ENCODE measurements at regions not wholly inside any gene's neighbourhood (a gene's known extent, or its start where the extent isn't known, plus 50 kb on each side); places are given as distances from the start of the nearest gene placed in this dataset.

DNA sequence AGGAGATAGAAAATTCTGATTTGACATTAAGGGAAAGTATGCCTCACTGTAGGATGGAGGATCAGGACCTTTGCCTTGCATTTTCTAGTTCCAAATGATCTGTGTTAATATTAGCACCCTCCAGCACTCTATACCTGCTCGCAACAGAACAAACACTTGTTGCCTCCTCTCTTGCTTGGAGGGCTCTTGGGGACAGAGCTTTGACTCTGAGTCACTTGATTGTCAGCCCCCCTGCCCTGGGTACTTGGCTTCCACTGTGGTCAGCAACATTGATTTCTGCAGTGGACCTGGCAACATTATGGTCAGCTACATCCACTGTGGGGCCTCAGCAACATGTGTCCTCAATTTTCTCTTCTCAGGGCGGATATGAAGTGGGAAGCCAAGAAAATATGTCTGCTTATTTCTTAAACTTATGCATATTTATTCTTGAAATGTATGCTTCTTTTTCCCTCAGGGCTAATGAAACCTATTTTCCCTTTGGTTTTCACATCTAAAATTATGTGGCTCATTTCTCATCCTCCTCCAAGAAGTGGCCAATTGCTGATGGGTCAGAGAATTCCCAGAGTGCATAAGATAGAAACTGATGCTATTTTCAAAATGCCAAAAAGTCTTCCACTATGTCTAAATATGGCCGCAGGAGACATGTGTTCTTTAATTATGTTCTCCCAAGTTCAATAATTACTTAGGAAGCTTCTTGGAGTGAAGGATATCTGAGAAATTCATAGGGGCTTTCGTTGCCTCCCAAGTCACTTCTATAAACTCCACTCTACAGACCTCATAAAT lies 94.6 kb upstream of the SMIM36 start:
- no peak overlapping the region for H2BK20ac ChIP-seq (ENCODE audit: low read length)
- no peak overlapping the region for H2BK15ac ChIP-seq (ENCODE audit: low read length)
- H3K9ac ChIP-seq (replicated peaks in 1 of 4; ENCODE audit: extremely low read depth in 1 of 4, low read depth in 3 of 4, low read length in 3 of 4) = no peak overlapping the region
- no peak overlapping the region for H2BK5ac ChIP-seq (ENCODE audit: low read depth, low read length)
- 86% methylated on average over 4 of the region's 4 CpGs; no CpG with 5 or more reads in 1 of the 2 experiments for WGBS, 2 experiments (ENCODE audit: extremely low coverage in 1 of 2, insufficient coverage in 1 of 2, insufficient read length in 1 of 2, insufficient replicate concordance in 2 of 2, low coverage in 1 of 2, low lambda C conversion rate in 2 of 2, missing lambda C conversion rate in 1 of 2)
- H3K4me2 ChIP-seq (ENCODE audit: insufficient read depth in 1 of 2, low read depth in 2 of 2, low read length in 2 of 2) = no peak overlapping the region
- FAIRE-seq = no peak
- no peak overlapping the region for H3K56ac ChIP-seq (replicated peaks; ENCODE audit: insufficient read length, low read depth, low read length)
- no peak overlapping the region for H3K14ac ChIP-seq (ENCODE audit: insufficient read length)
- no peak overlapping the region for H2BK12ac ChIP-seq (ENCODE audit: low read depth, low read length)
- H4K91ac ChIP-seq (replicated peaks; ENCODE audit: insufficient read length, low read length) = no peak overlapping the region
- H3K27me3 ChIP-seq (replicated peaks in 1 of 4; ENCODE audit: control insufficient read depth in 3 of 4, extremely low read depth in 1 of 4, insufficient read depth in 3 of 4, low read length in 3 of 4) = no peaks in the 10 kb centered on the region
- no peaks in the 10 kb centered on the region for H3K79me1 ChIP-seq (ENCODE audit: low read depth, low read length)
- no peak overlapping the region for H3K4ac ChIP-seq (replicated peaks; ENCODE audit: insufficient read length, low read depth, low read length)
- H4K8ac ChIP-seq (ENCODE audit: extremely low read depth, insufficient read depth, low read length) = no peak overlapping the region
- no peak overlapping the region for H2AFZ ChIP-seq (ENCODE audit: low read length)
- DNase-seq (ENCODE audit: low read depth in 1 of 2, low spot score in 2 of 2) = no peak
- H3K79me2 ChIP-seq (ENCODE audit: control insufficient read depth in 1 of 2, insufficient read depth in 2 of 2, low read length in 2 of 2) = no peaks in the 10 kb centered on the region
- H4K5ac ChIP-seq (ENCODE audit: insufficient read length, low read depth, low read length) = no peak overlapping the region
- H3K23ac ChIP-seq (ENCODE audit: insufficient read length) = no peak overlapping the region
- H4K20me1 ChIP-seq (replicated peaks in 1 of 2; ENCODE audit: control insufficient read depth in 1 of 2, insufficient read depth in 2 of 2, low read length in 2 of 2) = no peaks in the 10 kb centered on the region
- no peaks in the 10 kb centered on the region for H3K9me3 ChIP-seq (ENCODE audit: insufficient read depth in 2 of 2, low read depth in 1 of 2, low read length in 1 of 2)
- no peak overlapping the region for H3K27ac ChIP-seq (ENCODE audit: low read depth, low read length)
- ChIA-PET CTCF (ENCODE audit: partially characterized antibody) (interaction anchor here (0.7 to 7.4 kb wide), 3 partner anchors 26 to 130 kb away, joined by 3 to 79 read pairs (median 3); no protein-coding TSS in a partner anchor), POLR2A (ENCODE audit: partially characterized antibody) (no interaction called here)
- no peaks in the 10 kb centered on the region for H3K36me3 ChIP-seq (ENCODE audit: control insufficient read depth in 2 of 4, insufficient read depth in 4 of 4, low read length in 3 of 4)
- no peak overlapping the region for H3K18ac ChIP-seq (ENCODE audit: extremely low read depth, low read length)
- no peak overlapping the region for H2BK120ac ChIP-seq (replicated peaks; ENCODE audit: low read depth, low read length)
- peaks cover 3% of the 10 kb centered on the region; the same call in 1 of the 2 replicates for H3K23me2 ChIP-seq (ENCODE audit: low read depth, low read length)
- peaks cover 0 to 3% (median under 1%) of the 10 kb centered on the region in 4 experiments; a peak in 3 of 7 replicates for H3K4me1 ChIP-seq (replicated peaks in 1 of 4; ENCODE audit: control insufficient read depth in 3 of 4, insufficient read depth in 4 of 4, low read length in 3 of 4)
- no peak overlapping the region for H2AK5ac ChIP-seq (ENCODE audit: low read depth, low read length)
- H3K4me3 ChIP-seq (ENCODE audit: extremely low read depth in 1 of 4, insufficient read depth in 2 of 4, low read depth in 3 of 4, low read length in 4 of 4) = no peak overlapping the region
- TF ChIP-seq, protein P1, sequence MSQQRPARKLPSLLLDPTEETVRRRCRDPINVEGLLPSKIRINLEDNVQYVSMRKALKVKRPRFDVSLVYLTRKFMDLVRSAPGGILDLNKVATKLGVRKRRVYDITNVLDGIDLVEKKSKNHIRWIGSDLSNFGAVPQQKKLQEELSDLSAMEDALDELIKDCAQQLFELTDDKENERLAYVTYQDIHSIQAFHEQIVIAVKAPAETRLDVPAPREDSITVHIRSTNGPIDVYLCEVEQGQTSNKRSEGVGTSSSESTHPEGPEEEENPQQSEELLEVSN (IDR thresholded peaks at IDR 0.05) = no peak
- no peak for TF ChIP-seq RAD21 (IDR thresholded peaks at IDR 0.05 in 1 of 2, conservative IDR thresholded peaks at IDR 0.05 in 1 of 2; ENCODE audit: low read depth in 2 of 2, low read length in 2 of 2)
- TF ChIP-seq CHD1 (IDR thresholded peaks at IDR 0.05; ENCODE audit: low read depth, low read length) = no peak
- no peak for TF ChIP-seq YY1 (IDR thresholded peaks at IDR 0.05; ENCODE audit: low read depth, low read length)
- no peak for TF ChIP-seq PHF8 (conservative IDR thresholded peaks at IDR 0.05; ENCODE audit: low read depth, low read length)
- no peak for TF ChIP-seq NRF1 (IDR thresholded peaks at IDR 0.05; ENCODE audit: low read depth, low read length)
- no peak for TF ChIP-seq FOSL1 (IDR thresholded peaks at IDR 0.05; ENCODE audit: insufficient read depth, low read depth, low read length)
- TF ChIP-seq TCF12 (IDR thresholded peaks at IDR 0.05; ENCODE audit: low read depth, low read length) = no peak
- no peak for TF ChIP-seq BCL11A (IDR thresholded peaks at IDR 0.05; ENCODE audit: low read depth in 2 of 2, low read length in 2 of 2)
- TF ChIP-seq RNF2 (IDR thresholded peaks at IDR 0.05; ENCODE audit: borderline replicate concordance, low read depth, low read length, missing control alignments, poor library complexity, severe bottlenecking) = no peak

All from H1 (cell line).